Thyroid gland (tissue), 4 donors: ENCODE measurements at regions not wholly inside any gene's neighbourhood (a gene's known extent, or its start where the extent isn't known, plus 50 kb on each side); places are given as distances from the start of the nearest gene placed in this dataset.

ENCODE experiments used
- POLR2A ChIP-seq, 2 donors: fragments of 450-650 bp; IDR thresholded peaks; one replicate each; pipeline ENCODE4 v1.6.1; 2017; ENCODE audit warnings: antibody characterized with exemption in 2 of 2, mild to moderate bottlenecking in 2 of 2, moderate library complexity in 1 of 2
- TF ChIP-seq, protein P1 (sequence below), 6 experiments: fragments of 200-600 bp in 3 of 6; fragments of 450-650 bp in 3 of 6; sonication (generic) in 3 of 6; IDR thresholded peaks; one replicate each; pipeline ENCODE4 v1.5.1; 2016 to 2019; ENCODE audit warnings: antibody characterized with exemption in 6 of 6, mild to moderate bottlenecking in 2 of 6, inconsistent platforms in 1 of 6, moderate library complexity in 1 of 6

DNA sequence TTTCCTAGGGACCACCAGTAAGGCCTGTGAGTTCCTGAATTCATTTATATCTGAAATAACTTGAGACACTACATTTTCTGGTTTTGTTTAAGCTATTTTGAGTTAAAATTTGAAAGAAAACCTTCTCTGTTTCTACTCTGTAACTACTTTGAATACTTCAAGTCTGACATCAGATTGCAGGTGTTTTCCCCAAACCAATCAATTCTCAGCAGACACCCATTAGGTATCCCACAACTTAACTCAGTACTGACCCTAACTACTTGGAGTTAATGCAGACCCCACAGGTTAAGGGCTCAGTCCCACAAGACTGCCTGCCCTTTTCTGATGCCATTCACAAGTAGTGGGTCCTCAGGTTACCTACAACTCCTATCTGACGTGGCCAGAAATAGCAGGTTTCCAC, 1100.0 kb upstream of the SLIT2 start:
- TF ChIP-seq, protein P1, sequence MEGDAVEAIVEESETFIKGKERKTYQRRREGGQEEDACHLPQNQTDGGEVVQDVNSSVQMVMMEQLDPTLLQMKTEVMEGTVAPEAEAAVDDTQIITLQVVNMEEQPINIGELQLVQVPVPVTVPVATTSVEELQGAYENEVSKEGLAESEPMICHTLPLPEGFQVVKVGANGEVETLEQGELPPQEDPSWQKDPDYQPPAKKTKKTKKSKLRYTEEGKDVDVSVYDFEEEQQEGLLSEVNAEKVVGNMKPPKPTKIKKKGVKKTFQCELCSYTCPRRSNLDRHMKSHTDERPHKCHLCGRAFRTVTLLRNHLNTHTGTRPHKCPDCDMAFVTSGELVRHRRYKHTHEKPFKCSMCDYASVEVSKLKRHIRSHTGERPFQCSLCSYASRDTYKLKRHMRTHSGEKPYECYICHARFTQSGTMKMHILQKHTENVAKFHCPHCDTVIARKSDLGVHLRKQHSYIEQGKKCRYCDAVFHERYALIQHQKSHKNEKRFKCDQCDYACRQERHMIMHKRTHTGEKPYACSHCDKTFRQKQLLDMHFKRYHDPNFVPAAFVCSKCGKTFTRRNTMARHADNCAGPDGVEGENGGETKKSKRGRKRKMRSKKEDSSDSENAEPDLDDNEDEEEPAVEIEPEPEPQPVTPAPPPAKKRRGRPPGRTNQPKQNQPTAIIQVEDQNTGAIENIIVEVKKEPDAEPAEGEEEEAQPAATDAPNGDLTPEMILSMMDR (IDR thresholded peaks at IDR 0.05) = no peak
- TF ChIP-seq POLR2A (IDR thresholded peaks at IDR 0.05) = no peak
